Left lung (tissue), 4 donors: ENCODE measurements at regions not wholly inside any gene's neighbourhood (a gene's known extent, or its start where the extent isn't known, plus 50 kb on each side); places are given as distances from the start of the nearest gene placed in this dataset.

ENCODE experiments used
- ATAC-seq: fragments of 200-7000 bp; cut with Tn5 transposase; one replicate; pipeline ENCODE4 v1.9.1; 2020; ENCODE audit warnings: moderate library complexity
- DNase-seq, 4 donors: peaks; one replicate each; pipeline ENCODE4 v3.0.0-alpha.2; 2013 to 2020
- H3K27ac ChIP-seq, 2 donors: fragments of 200-600 bp; sonication (generic) in 1 of 2; one replicate each; pipeline versions ENCODE4 v1.5.0 to v1.8.0; 2020 to 2021
- H3K27me3 ChIP-seq, 2 donors: fragments of 200-600 bp; sonication (generic) in 1 of 2; one replicate each; pipeline versions ENCODE4 v1.5.0 to v1.8.0; 2020 to 2021
- H3K36me3 ChIP-seq, 2 donors: fragments of 200-600 bp; sonication (generic) in 1 of 2; one replicate each; pipeline versions ENCODE4 v1.5.0 to v1.8.0; 2020 to 2021
- H3K4me1 ChIP-seq, 2 donors: fragments of 200-600 bp; one replicate each; pipeline ENCODE4 v1.8.0; 2021
- H3K4me3 ChIP-seq, 2 donors: fragments of 200-600 bp; sonication (generic) in 1 of 2; one replicate each; pipeline versions ENCODE4 v1.5.0 to v1.8.0; 2020 to 2021; ENCODE audit warnings: mild to moderate bottlenecking in 1 of 2
- H3K9me3 ChIP-seq, 2 donors: fragments of 200-600 bp; sonication (generic) in 1 of 2; one replicate each; pipeline versions ENCODE4 v1.5.0 to v1.8.0; 2020 to 2021
- CTCF ChIP-seq, 2 donors: fragments of 200-600 bp; sonication (generic) in 1 of 2; IDR thresholded peaks; one replicate each; pipeline versions ENCODE4 v1.5.0 to v1.8.0; 2021; ENCODE audit warnings: antibody characterized with exemption in 2 of 2
- intact Hi-C, 2 donors: fragments of 100-400 bp; cut with DNase I; formaldehyde crosslinking; loops; one replicate each; pipeline versions ENCODE4 v1.11.2 to v1.14.2; 2022
- donor health status: DM: no; HTN: yes; CAD: no.
- donor health status: DM: no; HTN: no; CAD: no.

- intact Hi-C loops = no loop called here
- no peak for ATAC-seq
- H3K27me3 ChIP-seq = no peaks in the 10 kb centered on the region
- no peaks in the 10 kb centered on the region for H3K9me3 ChIP-seq
- H3K4me1 ChIP-seq = no peaks in the 10 kb centered on the region
- H3K36me3 ChIP-seq = no peaks in the 10 kb centered on the region
- DNase-seq = no peak
- H3K27ac ChIP-seq = no peak overlapping the region
- H3K4me3 ChIP-seq = no peak overlapping the region
- no peak for TF ChIP-seq CTCF (IDR thresholded peaks at IDR 0.05)
These were observed 104.7 kb upstream of the PCBD1 start for GRCh38 chr10:70993051-70993450.

- no peak overlapping the region for H3K4me3 ChIP-seq
- ATAC-seq (no peak), DNase-seq (peak in 1 of 4 donors; percentile 12)
- H3K9me3 ChIP-seq = no peaks in the 10 kb centered on the region
- no peak overlapping the region for H3K27ac ChIP-seq
- no peaks in the 10 kb centered on the region for H3K36me3 ChIP-seq
- peaks cover 0 to 6% of the 10 kb centered on the region in 2 donors for H3K27me3 ChIP-seq
- intact Hi-C loops = no loop called here
- H3K4me1 ChIP-seq = no peaks in the 10 kb centered on the region
- TF ChIP-seq CTCF (IDR thresholded peaks at IDR 0.05) = no peak
These were observed 108.2 kb upstream of the PCBD1 start for GRCh38 chr10:70996549-70996948.

- intact Hi-C loops = no loop called here
- Histone ChIP-seq H3K27me3 (peaks cover 0 to 6% of the 10 kb centered on the region in 2 donors), H3K36me3 (no peaks in the 10 kb centered on the region), H3K4me1 (no peaks in the 10 kb centered on the region), H3K27ac (no peak overlapping the region), H3K9me3 (no peaks in the 10 kb centered on the region), H3K4me3 (no peak overlapping the region)
- no peak for ATAC-seq
- no peak for TF ChIP-seq CTCF (IDR thresholded peaks at IDR 0.05)
- no peak for DNase-seq
These were observed 108.9 kb upstream of the PCBD1 start for GRCh38 chr10:70997236-70997635.

- no peak for TF ChIP-seq CTCF (IDR thresholded peaks at IDR 0.05)
- H3K4me3 ChIP-seq = no peak overlapping the region
- peaks cover 0 to 6% of the 10 kb centered on the region in 2 donors for H3K27me3 ChIP-seq
- no peak for DNase-seq
- no peaks in the 10 kb centered on the region for H3K36me3 ChIP-seq
- no peaks in the 10 kb centered on the region for H3K9me3 ChIP-seq
- H3K27ac ChIP-seq = no peak overlapping the region
- intact Hi-C loops = no loop called here
- ATAC-seq = no peak
- H3K4me1 ChIP-seq = no peaks in the 10 kb centered on the region
These were observed 109.7 kb upstream of the PCBD1 start for GRCh38 chr10:70998086-70998485.

- DNase-seq (no peak), ATAC-seq (no peak)
- no peak for TF ChIP-seq CTCF (IDR thresholded peaks at IDR 0.05)
- Histone ChIP-seq H3K27me3 (peaks cover 0 to 20% of the 10 kb centered on the region in 2 donors), H3K27ac (no peak overlapping the region), H3K9me3 (no peaks in the 10 kb centered on the region), H3K36me3 (no peaks in the 10 kb centered on the region), H3K4me3 (no peak overlapping the region), H3K4me1 (no peaks in the 10 kb centered on the region)
- intact Hi-C loops = no loop called here
These were observed 113.1 kb upstream of the PCBD1 start for GRCh38 chr10:71001470-71001869.
